ENCODE measurements at regions not wholly inside any gene's neighbourhood (a gene's known extent, or its start where the extent isn't known, plus 50 kb on each side); places are given as distances from the start of the nearest gene placed in this dataset.

GRCh38 chr1:30514945-30515344 lies 208.4 kb downstream of the MATN1 start:
- intact Hi-C loops (cut with micrococcal nuclease; ENCODE audit: unreplicated experiment) = no loop called here
- no peak overlapping the region for H3K9ac ChIP-seq (ENCODE audit: insufficient read depth, low read depth, low read length)
- no peaks in the 10 kb centered on the region for H3K27me3 ChIP-seq (ENCODE audit: control insufficient read depth in 1 of 2, insufficient read depth in 2 of 2, low read length in 2 of 2)
- no peaks in the 10 kb centered on the region for H3K9me3 ChIP-seq (ENCODE audit: low read length)
- TF ChIP-seq KDM4B (CRISPR knock-in tag; IDR thresholded peaks at IDR 0.05) (no peak), BRCA1 (CRISPR knock-in tag; IDR thresholded peaks at IDR 0.05) (no peak), ELF4 (CRISPR knock-in tag; IDR thresholded peaks at IDR 0.05; ENCODE audit: borderline replicate concordance) (no peak), ZNF589 (CRISPR knock-in tag; conservative IDR thresholded peaks at IDR 0.05) (no peak), ONECUT2 (CRISPR knock-in tag; IDR thresholded peaks at IDR 0.05) (no peak), ATF7-NPFF (CRISPR knock-in tag; IDR thresholded peaks at IDR 0.05; ENCODE audit: low read depth) (no peak), ZBTB38 (CRISPR knock-in tag; IDR thresholded peaks at IDR 0.05) (no peak), ZNF775 (CRISPR knock-in tag; IDR thresholded peaks at IDR 0.05; ENCODE audit: borderline replicate concordance) (no peak), TBX2 (CRISPR knock-in tag; IDR thresholded peaks at IDR 0.05; ENCODE audit: borderline replicate concordance) (no peak), ARNTL (CRISPR knock-in tag; IDR thresholded peaks at IDR 0.05) (no peak), TCF7L2 (IDR thresholded peaks at IDR 0.05; ENCODE audit: low read depth, low read length) (no peak), TP53 (CRISPR knock-in tag; conservative IDR thresholded peaks at IDR 0.05) (no peak)
- TF ChIP-seq, protein P1, sequence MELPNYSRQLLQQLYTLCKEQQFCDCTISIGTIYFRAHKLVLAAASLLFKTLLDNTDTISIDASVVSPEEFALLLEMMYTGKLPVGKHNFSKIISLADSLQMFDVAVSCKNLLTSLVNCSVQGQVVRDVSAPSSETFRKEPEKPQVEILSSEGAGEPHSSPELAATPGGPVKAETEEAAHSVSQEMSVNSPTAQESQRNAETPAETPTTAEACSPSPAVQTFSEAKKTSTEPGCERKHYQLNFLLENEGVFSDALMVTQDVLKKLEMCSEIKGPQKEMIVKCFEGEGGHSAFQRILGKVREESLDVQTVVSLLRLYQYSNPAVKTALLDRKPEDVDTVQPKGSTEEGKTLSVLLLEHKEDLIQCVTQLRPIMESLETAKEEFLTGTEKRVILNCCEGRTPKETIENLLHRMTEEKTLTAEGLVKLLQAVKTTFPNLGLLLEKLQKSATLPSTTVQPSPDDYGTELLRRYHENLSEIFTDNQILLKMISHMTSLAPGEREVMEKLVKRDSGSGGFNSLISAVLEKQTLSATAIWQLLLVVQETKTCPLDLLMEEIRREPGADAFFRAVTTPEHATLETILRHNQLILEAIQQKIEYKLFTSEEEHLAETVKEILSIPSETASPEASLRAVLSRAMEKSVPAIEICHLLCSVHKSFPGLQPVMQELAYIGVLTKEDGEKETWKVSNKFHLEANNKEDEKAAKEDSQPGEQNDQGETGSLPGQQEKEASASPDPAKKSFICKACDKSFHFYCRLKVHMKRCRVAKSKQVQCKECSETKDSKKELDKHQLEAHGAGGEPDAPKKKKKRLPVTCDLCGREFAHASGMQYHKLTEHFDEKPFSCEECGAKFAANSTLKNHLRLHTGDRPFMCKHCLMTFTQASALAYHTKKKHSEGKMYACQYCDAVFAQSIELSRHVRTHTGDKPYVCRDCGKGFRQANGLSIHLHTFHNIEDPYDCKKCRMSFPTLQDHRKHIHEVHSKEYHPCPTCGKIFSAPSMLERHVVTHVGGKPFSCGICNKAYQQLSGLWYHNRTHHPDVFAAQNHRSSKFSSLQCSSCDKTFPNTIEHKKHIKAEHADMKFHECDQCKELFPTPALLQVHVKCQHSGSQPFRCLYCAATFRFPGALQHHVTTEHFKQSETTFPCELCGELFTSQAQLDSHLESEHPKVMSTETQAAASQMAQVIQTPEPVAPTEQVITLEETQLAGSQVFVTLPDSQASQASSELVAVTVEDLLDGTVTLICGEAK (IDR thresholded peaks at IDR 0.05) = no peak
- TF ChIP-seq, protein P1 (CRISPR knock-in tag; IDR thresholded peaks at IDR 0.05) = no peak
- TF ChIP-seq, protein P2, sequence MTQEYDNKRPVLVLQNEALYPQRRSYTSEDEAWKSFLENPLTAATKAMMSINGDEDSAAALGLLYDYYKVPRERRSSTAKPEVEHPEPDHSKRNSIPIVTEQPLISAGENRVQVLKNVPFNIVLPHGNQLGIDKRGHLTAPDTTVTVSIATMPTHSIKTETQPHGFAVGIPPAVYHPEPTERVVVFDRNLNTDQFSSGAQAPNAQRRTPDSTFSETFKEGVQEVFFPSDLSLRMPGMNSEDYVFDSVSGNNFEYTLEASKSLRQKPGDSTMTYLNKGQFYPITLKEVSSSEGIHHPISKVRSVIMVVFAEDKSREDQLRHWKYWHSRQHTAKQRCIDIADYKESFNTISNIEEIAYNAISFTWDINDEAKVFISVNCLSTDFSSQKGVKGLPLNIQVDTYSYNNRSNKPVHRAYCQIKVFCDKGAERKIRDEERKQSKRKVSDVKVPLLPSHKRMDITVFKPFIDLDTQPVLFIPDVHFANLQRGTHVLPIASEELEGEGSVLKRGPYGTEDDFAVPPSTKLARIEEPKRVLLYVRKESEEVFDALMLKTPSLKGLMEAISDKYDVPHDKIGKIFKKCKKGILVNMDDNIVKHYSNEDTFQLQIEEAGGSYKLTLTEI (CRISPR knock-in tag; conservative IDR thresholded peaks at IDR 0.05) = no peak
- no peak overlapping the region for H3K4me2 ChIP-seq (ENCODE audit: low read depth, low read length)
- ChIA-PET POLR2A (no interaction called here), CTCF (ENCODE audit: low intra/inter-chr PET ratio, low total read pairs) (no interaction called here)
- no peak for ATAC-seq
- no peaks in the 10 kb centered on the region for H3K79me2 ChIP-seq (ENCODE audit: insufficient read depth, low read length)
- H4K20me1 ChIP-seq (ENCODE audit: insufficient read depth, low read length) = no peaks in the 10 kb centered on the region
- no peaks in the 10 kb centered on the region for H3K36me3 ChIP-seq (replicated peaks in 1 of 2; ENCODE audit: control insufficient read depth in 1 of 2, insufficient read depth in 2 of 2, low read length in 2 of 2)
- H3K4me1 ChIP-seq (ENCODE audit: insufficient read depth, low read length) = no peaks in the 10 kb centered on the region
- 0% methylated on average over 3 of the region's 3 CpGs for WGBS (ENCODE audit: low lambda C conversion rate)
- DNase-seq (ENCODE audit: low spot score) = no peak
- no peak for FAIRE-seq
- no peak overlapping the region for H3K27ac ChIP-seq (ENCODE audit: extremely low read length, insufficient read depth, low read length)
- in situ Hi-C loops (cut with HindIII; ENCODE audit: extremely low pct_ligation_motif_present, low pct_unique_long_range_greater_than_20kb) = no loop called here
- no peak overlapping the region for H2AFZ ChIP-seq (ENCODE audit: low read length)
- no TSS peak for BruUV-seq (replicated peaks)
- no peak overlapping the region for H3K4me3 ChIP-seq (replicated peaks in 1 of 3; ENCODE audit: insufficient read depth in 1 of 3, low read depth in 2 of 3, low read length in 3 of 3)
